HepG2 (cell line): ENCODE measurements at regions not wholly inside any gene's neighbourhood (a gene's known extent, or its start where the extent isn't known, plus 50 kb on each side); places are given as distances from the start of the nearest gene placed in this dataset.

Experiments
- AGO2 ChIP-seq: fragments of 200-400 bp; formaldehyde crosslinking; optimal IDR thresholded peaks from 2 replicates; pipeline ENCODE3; 2017; ENCODE audit warnings: mild to moderate bottlenecking, low read depth, low read length, moderate library complexity
- ARID2 ChIP-seq: sonication (generic); formaldehyde crosslinking; IDR thresholded peaks from 2 replicates; pipeline ENCODE4 v1.8.1; 2022; ENCODE audit warnings: mild to moderate bottlenecking, missing genetic modification reagents, borderline replicate concordance
- BRCA1 ChIP-seq: sonication (generic); formaldehyde crosslinking; IDR thresholded peaks from 2 replicates; pipeline ENCODE4 v1.4.0; 2020; ENCODE audit warnings: missing genetic modification reagents
- CSRNP1 ChIP-seq: sonication (generic); formaldehyde crosslinking; IDR thresholded peaks from 2 replicates; pipeline ENCODE4 v1.8.1; 2023; ENCODE audit warnings: mild to moderate bottlenecking, missing genetic modification reagents
- HMGA1 ChIP-seq: sonication (generic); formaldehyde crosslinking; conservative IDR thresholded peaks from 2 replicates; pipeline ENCODE4 v1.4.0; 2020; ENCODE audit warnings: missing genetic modification reagents
- NFIC ChIP-seq: IDR thresholded peaks from 2 replicates; pipeline ENCODE4 v1.6.1; 2012; ENCODE audit warnings: mild to moderate bottlenecking, low read length, inconsistent platforms
- RBFOX2 ChIP-seq: fragments of 200-400 bp; formaldehyde crosslinking; IDR thresholded peaks from 2 replicates; pipeline ENCODE4 v1.6.1; 2017; ENCODE audit warnings: low read depth, mild to moderate bottlenecking, low read length
- RFX3 ChIP-seq: IDR thresholded peaks from 2 replicates; pipeline ENCODE4 v1.6.1; 2016; ENCODE audit warnings: missing biosample characterization, missing genetic modification reagents
- THYN1 ChIP-seq: sonication (generic); formaldehyde crosslinking; IDR thresholded peaks from 2 replicates; pipeline ENCODE4 v1.8.1; 2023; ENCODE audit warnings: low read depth, mild to moderate bottlenecking, moderate library complexity, missing genetic modification reagents, borderline replicate concordance
- TOPORS ChIP-seq: sonication (generic); formaldehyde crosslinking; IDR thresholded peaks from 2 replicates; pipeline ENCODE4 v1.8.0; 2023; ENCODE audit warnings: mild to moderate bottlenecking, missing genetic modification reagents
- ZFYVE20 ChIP-seq: sonication (generic); formaldehyde crosslinking; IDR thresholded peaks from 2 replicates; pipeline ENCODE4 v1.8.0; 2023; ENCODE audit warnings: low read depth, mild to moderate bottlenecking, moderate library complexity, missing genetic modification reagents, borderline replicate concordance
- ZNF274 ChIP-seq: sonication (generic); formaldehyde crosslinking; IDR thresholded peaks from 2 replicates; pipeline ENCODE4 v1.5.1; 2020; ENCODE audit warnings: mild to moderate bottlenecking, missing genetic modification reagents
- ZNF383 ChIP-seq: sonication (generic); formaldehyde crosslinking; IDR thresholded peaks from 2 replicates; pipeline ENCODE4 v1.4.0; 2020; ENCODE audit warnings: missing genetic modification reagents, mild to moderate bottlenecking, borderline replicate concordance
- ZNF547 ChIP-seq: sonication (generic); formaldehyde crosslinking; IDR thresholded peaks from 2 replicates; pipeline ENCODE4 v1.5.1; 2020; ENCODE audit warnings: mild to moderate bottlenecking, missing genetic modification reagents
- ZNF773 ChIP-seq: sonication (generic); formaldehyde crosslinking; IDR thresholded peaks from 2 replicates; pipeline ENCODE4 v1.4.0; 2020; ENCODE audit warnings: missing genetic modification reagents, borderline replicate concordance
- ZSCAN30 ChIP-seq: sonication (generic); formaldehyde crosslinking; IDR thresholded peaks from 2 replicates; pipeline ENCODE4 v1.5.0; 2020; ENCODE audit warnings: mild to moderate bottlenecking, missing genetic modification reagents
- TF ChIP-seq, protein P1 (sequence below): sonication (generic); formaldehyde crosslinking; IDR thresholded peaks from 2 replicates; pipeline ENCODE4 v1.4.0; 2020; ENCODE audit warnings: missing genetic modification reagents
- TF ChIP-seq, protein P2 (sequence below): sonication (generic); formaldehyde crosslinking; IDR thresholded peaks from 2 replicates; pipeline ENCODE4 v1.4.0; 2020; ENCODE audit warnings: missing genetic modification reagents
- TF ChIP-seq, protein P3 (sequence below): sonication (generic); formaldehyde crosslinking; IDR thresholded peaks from 2 replicates; pipeline ENCODE4 v1.4.0; 2020; ENCODE audit warnings: missing genetic modification reagents, mild to moderate bottlenecking, borderline replicate concordance

DNA sequence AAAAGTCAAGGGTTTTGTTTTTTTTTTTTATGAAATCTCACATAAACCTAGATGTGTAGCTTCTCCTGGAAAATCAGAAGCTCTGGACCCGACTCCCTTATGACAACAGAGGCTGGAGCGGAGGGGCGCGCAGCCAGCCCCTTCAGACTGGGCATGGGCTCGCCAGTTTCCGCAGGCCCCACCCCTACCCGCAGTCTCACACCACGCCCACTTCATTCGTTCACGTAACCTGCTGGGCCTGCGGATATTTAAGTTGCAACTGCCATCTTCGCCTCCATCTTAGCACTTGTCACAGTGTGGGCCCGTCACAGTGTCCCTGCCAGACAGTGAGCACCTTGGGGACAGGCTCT is 111.7 kb upstream of the PTPN1 start (continued):
- TF ChIP-seq CSRNP1 (CRISPR knock-in tag) (peak; percentile 33; the same call in 1 of the 2 replicates), ZNF383 (0 out of 2 replicates have a peak, but pooled peaks have one; percentile 36), RFX3 (CRISPR knock-in tag) (no peak), ZSCAN30 (0 out of 2 replicates have a peak, but pooled peaks have one; percentile 8), ARID2 (peak; percentile 32; the same call in 1 of the 2 replicates), TOPORS (CRISPR knock-in tag) (0 out of 2 replicates have a peak, but pooled peaks have one; percentile 4), RBFOX2 (0 out of 2 replicates have a peak, but pooled peaks have one; percentile 10), ZNF274 (CRISPR knock-in tag) (0 out of 2 replicates have a peak, but pooled peaks have one; percentile 5), THYN1 (CRISPR knock-in tag) (0 out of 2 replicates have a peak, but pooled peaks have one; percentile 25), ZFYVE20 (no peak), AGO2 (peak; percentile 82), ZNF773 (CRISPR knock-in tag) (no peak), HMGA1 (CRISPR knock-in tag) (no peak), ZNF547 (0 out of 2 replicates have a peak, but pooled peaks have one; percentile 1), NFIC (no peak), BRCA1 (peak; percentile 24; the same call in 1 of the 2 replicates)
- TF ChIP-seq, protein P1, sequence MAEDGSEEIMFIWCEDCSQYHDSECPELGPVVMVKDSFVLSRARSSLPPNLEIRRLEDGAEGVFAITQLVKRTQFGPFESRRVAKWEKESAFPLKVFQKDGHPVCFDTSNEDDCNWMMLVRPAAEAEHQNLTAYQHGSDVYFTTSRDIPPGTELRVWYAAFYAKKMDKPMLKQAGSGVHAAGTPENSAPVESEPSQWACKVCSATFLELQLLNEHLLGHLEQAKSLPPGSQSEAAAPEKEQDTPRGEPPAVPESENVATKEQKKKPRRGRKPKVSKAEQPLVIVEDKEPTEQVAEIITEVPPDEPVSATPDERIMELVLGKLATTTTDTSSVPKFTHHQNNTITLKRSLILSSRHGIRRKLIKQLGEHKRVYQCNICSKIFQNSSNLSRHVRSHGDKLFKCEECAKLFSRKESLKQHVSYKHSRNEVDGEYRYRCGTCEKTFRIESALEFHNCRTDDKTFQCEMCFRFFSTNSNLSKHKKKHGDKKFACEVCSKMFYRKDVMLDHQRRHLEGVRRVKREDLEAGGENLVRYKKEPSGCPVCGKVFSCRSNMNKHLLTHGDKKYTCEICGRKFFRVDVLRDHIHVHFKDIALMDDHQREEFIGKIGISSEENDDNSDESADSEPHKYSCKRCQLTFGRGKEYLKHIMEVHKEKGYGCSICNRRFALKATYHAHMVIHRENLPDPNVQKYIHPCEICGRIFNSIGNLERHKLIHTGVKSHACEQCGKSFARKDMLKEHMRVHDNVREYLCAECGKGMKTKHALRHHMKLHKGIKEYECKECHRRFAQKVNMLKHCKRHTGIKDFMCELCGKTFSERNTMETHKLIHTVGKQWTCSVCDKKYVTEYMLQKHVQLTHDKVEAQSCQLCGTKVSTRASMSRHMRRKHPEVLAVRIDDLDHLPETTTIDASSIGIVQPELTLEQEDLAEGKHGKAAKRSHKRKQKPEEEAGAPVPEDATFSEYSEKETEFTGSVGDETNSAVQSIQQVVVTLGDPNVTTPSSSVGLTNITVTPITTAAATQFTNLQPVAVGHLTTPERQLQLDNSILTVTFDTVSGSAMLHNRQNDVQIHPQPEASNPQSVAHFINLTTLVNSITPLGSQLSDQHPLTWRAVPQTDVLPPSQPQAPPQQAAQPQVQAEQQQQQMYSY (CRISPR knock-in tag) = 0 out of 2 replicates have a peak, but pooled peaks have one; percentile 19
- TF ChIP-seq, protein P2, sequence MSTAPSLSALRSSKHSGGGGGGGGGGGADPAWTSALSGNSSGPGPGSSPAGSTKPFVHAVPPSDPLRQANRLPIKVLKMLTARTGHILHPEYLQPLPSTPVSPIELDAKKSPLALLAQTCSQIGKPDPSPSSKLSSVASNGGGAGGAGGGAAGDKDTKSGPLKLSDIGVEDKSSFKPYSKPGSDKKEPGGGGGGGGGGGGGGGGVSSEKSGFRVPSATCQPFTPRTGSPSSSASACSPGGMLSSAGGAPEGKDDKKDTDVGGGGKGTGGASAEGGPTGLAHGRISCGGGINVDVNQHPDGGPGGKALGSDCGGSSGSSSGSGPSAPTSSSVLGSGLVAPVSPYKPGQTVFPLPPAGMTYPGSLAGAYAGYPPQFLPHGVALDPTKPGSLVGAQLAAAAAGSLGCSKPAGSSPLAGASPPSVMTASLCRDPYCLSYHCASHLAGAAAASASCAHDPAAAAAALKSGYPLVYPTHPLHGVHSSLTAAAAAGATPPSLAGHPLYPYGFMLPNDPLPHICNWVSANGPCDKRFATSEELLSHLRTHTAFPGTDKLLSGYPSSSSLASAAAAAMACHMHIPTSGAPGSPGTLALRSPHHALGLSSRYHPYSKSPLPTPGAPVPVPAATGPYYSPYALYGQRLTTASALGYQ (CRISPR knock-in tag) = no peak
- TF ChIP-seq, protein P3, sequence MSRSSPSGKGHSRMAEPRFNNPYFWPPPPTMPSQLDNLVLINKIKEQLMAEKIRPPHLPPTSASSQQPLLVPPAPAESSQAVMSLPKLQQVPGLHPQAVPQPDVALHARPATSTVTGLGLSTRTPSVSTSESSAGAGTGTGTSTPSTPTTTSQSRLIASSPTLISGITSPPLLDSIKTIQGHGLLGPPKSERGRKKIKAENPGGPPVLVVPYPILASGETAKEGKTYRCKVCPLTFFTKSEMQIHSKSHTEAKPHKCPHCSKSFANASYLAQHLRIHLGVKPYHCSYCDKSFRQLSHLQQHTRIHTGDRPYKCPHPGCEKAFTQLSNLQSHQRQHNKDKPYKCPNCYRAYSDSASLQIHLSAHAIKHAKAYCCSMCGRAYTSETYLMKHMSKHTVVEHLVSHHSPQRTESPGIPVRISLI (CRISPR knock-in tag) = no peak
